SK-N-SH (cell line): ENCODE measurements at regions not wholly inside any gene's neighbourhood (a gene's known extent, or its start where the extent isn't known, plus 50 kb on each side); places are given as distances from the start of the nearest gene placed in this dataset.

ENCODE experiments used
- CTCF ChIA-PET: fragments of 300-600, 350-600 bp; formaldehyde crosslinking; extraction: SDS; loops from one replicate; lab custom pipeline; 2021; lab: Yijun Ruan, JAX
- POLR2A ChIA-PET: fragments of 350-600 bp; sonication (Branson Sonifier 250); formaldehyde crosslinking; extraction: SDS; loops from one replicate; lab custom pipeline; 2020; ENCODE audit warnings: antibody characterized with exemption, inconsistent platforms; lab: Yijun Ruan, JAX
- DNase-seq: peaks from one replicate; pipeline ENCODE4 v3.0.0; 2012
- H2AFZ ChIP-seq: fragments of 200-600 bp; sonication (generic); 2 replicates; pipeline ENCODE4 v1.8.1; 2016; ENCODE audit warnings: antibody characterized with exemption, mild to moderate bottlenecking, low read depth
- H3F3A ChIP-seq: fragments of 200-600 bp; sonication (generic); replicated peaks from 2 replicates; pipeline ENCODE3; 2016; ENCODE audit warnings: antibody characterized with exemption, mild to moderate bottlenecking; ENCODE audit not compliant: insufficient read depth
- H3K27ac ChIP-seq, 2 experiments: fragments of 200-500 bp in 1 of 2; fragments of 200-600 bp in 1 of 2; sonication (Bioruptor generic) in 1 of 2; sonication (generic), shearing (Covaris generic) in 1 of 2; 2 replicates each; pipeline versions ENCODE4 v1.5.1 to v1.6.1; 2014 to 2016; ENCODE audit warnings: low read depth in 2 of 2, inconsistent platforms in 1 of 2, low read length in 1 of 2, mild to moderate bottlenecking in 1 of 2, mixed read lengths in 1 of 2
- H3K27me3 ChIP-seq: fragments of 200-600 bp; sonication (generic), shearing (Covaris generic); 2 replicates; pipeline ENCODE4 v1.6.1; 2016; ENCODE audit warnings: mixed run types; ENCODE audit not compliant: insufficient read depth
- H3K36me3 ChIP-seq, 2 experiments: fragments of 200-500 bp in 1 of 2; fragments of 200-600 bp in 1 of 2; sonication (Bioruptor generic) in 1 of 2; sonication (generic) in 1 of 2; replicated peaks in 1 of 2; 2 replicates each; pipeline versions ENCODE3 to v1.5.1; 2014 to 2016; ENCODE audit warnings: low read length in 1 of 2, mild to moderate bottlenecking in 1 of 2; ENCODE audit not compliant: insufficient read depth in 2 of 2, control insufficient read depth in 1 of 2
- H3K4me1 ChIP-seq, 2 experiments: fragments of 200-500 bp in 1 of 2; fragments of 200-600 bp in 1 of 2; sonication (Bioruptor generic) in 1 of 2; sonication (generic), shearing (Covaris generic) in 1 of 2; 2 replicates each; pipeline versions ENCODE4 v1.5.1 to v1.6.1; 2014 to 2016; ENCODE audit warnings: low read depth in 1 of 2, low read length in 1 of 2, mixed run types in 1 of 2; ENCODE audit not compliant: insufficient read depth in 2 of 2, control insufficient read depth in 1 of 2
- H3K4me2 ChIP-seq: fragments of 200-600 bp; sonication (generic), shearing (Covaris generic); 2 replicates; pipeline ENCODE4 v1.6.1; 2017; ENCODE audit warnings: mixed run types
- H3K4me3 ChIP-seq, 2 experiments: fragments of 200-500 bp in 1 of 2; fragments of 200-600 bp in 1 of 2; sonication (Bioruptor generic) in 1 of 2; sonication (generic), shearing (Covaris generic) in 1 of 2; 2 replicates each; pipeline versions ENCODE4 v1.5.1 to v1.8.1; 2014 to 2016; ENCODE audit warnings: low read depth in 2 of 2, inconsistent platforms in 1 of 2, low read length in 1 of 2, mild to moderate bottlenecking in 1 of 2, mixed read lengths in 1 of 2, moderate library complexity in 1 of 2
- H3K79me2 ChIP-seq: fragments of 200-600 bp; sonication (generic); 2 replicates; pipeline ENCODE4 v1.8.1; 2017; ENCODE audit warnings: mild to moderate bottlenecking; ENCODE audit not compliant: insufficient read depth
- H3K9ac ChIP-seq: fragments of 200-600 bp; sonication (generic); 2 replicates; pipeline ENCODE4 v1.6.1; 2017; ENCODE audit warnings: mixed run types
- H3K9me2 ChIP-seq: fragments of 200-600 bp; sonication (generic); 2 replicates; pipeline ENCODE4 v1.6.1; 2017; ENCODE audit warnings: mixed run types
- H3K9me3 ChIP-seq: fragments of 200-600 bp; sonication (generic); 2 replicates; pipeline ENCODE4 v1.6.1; 2017; ENCODE audit warnings: mixed run types, mild to moderate bottlenecking, moderate library complexity
- H4K20me1 ChIP-seq: fragments of 200-600 bp; sonication (generic); 2 replicates; pipeline ENCODE4 v1.6.1; 2017; ENCODE audit warnings: mild to moderate bottlenecking, mixed run types; ENCODE audit not compliant: insufficient read depth
- CHD2 ChIP-seq: fragments of 150-350 bp; IDR thresholded peaks from 2 replicates; pipeline ENCODE4 v1.6.1; 2018; ENCODE audit warnings: low read length; ENCODE audit not compliant: partially characterized antibody
- EP300 ChIP-seq, 2 experiments: IDR thresholded peaks; 2 replicates each; pipeline versions ENCODE4 v1.4.0 to v1.6.1; 2012; ENCODE audit warnings: borderline replicate concordance in 1 of 2, low read depth in 1 of 2, low read length in 1 of 2
- EZH2phosphoT487 ChIP-seq: fragments of 200-600 bp; sonication (generic); IDR thresholded peaks from 2 replicates; pipeline ENCODE4 v1.6.1; 2017; ENCODE audit warnings: low read depth, mixed run types, mild to moderate bottlenecking, antibody characterized with exemption, moderate library complexity, borderline replicate concordance
- FOXJ3 ChIP-seq: sonication (generic); formaldehyde crosslinking; IDR thresholded peaks from 2 replicates; pipeline ENCODE4 v1.5.1; 2020; ENCODE audit warnings: mild to moderate bottlenecking, missing genetic modification reagents
- FOXM1 ChIP-seq: IDR thresholded peaks from 2 replicates; pipeline ENCODE4 v1.4.0; 2012; ENCODE audit warnings: low read depth, mild to moderate bottlenecking
- GABPA ChIP-seq: IDR thresholded peaks from 2 replicates; pipeline ENCODE4 v1.4.0; 2012; ENCODE audit warnings: low read depth, mild to moderate bottlenecking
- JUND ChIP-seq: IDR thresholded peaks from 2 replicates; pipeline ENCODE4 v1.4.0; 2012
- MAX ChIP-seq: IDR thresholded peaks from 2 replicates; pipeline ENCODE4 v1.4.0; 2012; ENCODE audit warnings: low read depth
- MXI1 ChIP-seq: IDR thresholded peaks from 2 replicates; pipeline ENCODE4 v1.6.1; 2012; ENCODE audit warnings: mild to moderate bottlenecking, low read depth, low read length, improper control_type of control experiment
- NRF1 ChIP-seq: IDR thresholded peaks from 2 replicates; pipeline ENCODE4 v1.6.1; 2012; ENCODE audit warnings: low read depth, mild to moderate bottlenecking, low read length
- PBX3 ChIP-seq: IDR thresholded peaks from 2 replicates; pipeline ENCODE4; 2012
- POLR2AphosphoS5 ChIP-seq: IDR thresholded peaks from 2 replicates; pipeline ENCODE4 v1.6.1; 2012; ENCODE audit warnings: low read depth, low read length
- TEAD4 ChIP-seq: IDR thresholded peaks from 2 replicates; pipeline ENCODE4 v1.4.0; 2012; ENCODE audit warnings: mild to moderate bottlenecking, borderline replicate concordance; ENCODE audit not compliant: insufficient read depth
- USF1 ChIP-seq: IDR thresholded peaks from 2 replicates; pipeline ENCODE4 v1.4.0; 2012; ENCODE audit warnings: low read depth, borderline replicate concordance
- ZBTB33 ChIP-seq: IDR thresholded peaks from 2 replicates; pipeline ENCODE4 v1.4.0; 2012; ENCODE audit warnings: low read depth, borderline replicate concordance
- WGBS: methylation state at CpG from one replicate; pipeline ENCODE4 v1.1.6; 2017; ENCODE audit warnings: low lambda C conversion rate; 5-methylcytosine and 5-hydroxymethylcytosine counted together

GRCh38 chr12:84270470-84271140 is 642.0 kb downstream of the SLC6A15 start:
- POLR2A ChIA-PET: no interaction called here
- WGBS: 88% methylated on average over 8 of the region's 8 CpGs
- no peak for TF ChIP-seq MXI1

GRCh38 chr12:84247931-84248330 is 664.7 kb downstream of the SLC6A15 start:
- H3K36me3 ChIP-seq: no peaks in the 10 kb centered on the region
- H3K9me3 ChIP-seq: no peaks in the 10 kb centered on the region
- H3F3A ChIP-seq: peaks cover 4% of the 10 kb centered on the region
- no peak overlapping the region for H3K9ac ChIP-seq
- CTCF ChIA-PET: no interaction called here
- H3K9me2 ChIP-seq: no peaks in the 10 kb centered on the region
- TF ChIP-seq JUND: 0 out of 2 replicates have a peak, but pooled peaks have one; percentile 19
- no peak for TF ChIP-seq ZBTB33
- TF ChIP-seq, all 33 proteins: peak for 1
- Histone ChIP-seq H3K79me2 (no peaks in the 10 kb centered on the region), H2AFZ (no peak overlapping the region), H3K4me2 (no peak overlapping the region), H3K27me3 (no peaks in the 10 kb centered on the region), H4K20me1 (no peaks in the 10 kb centered on the region), H3K4me1 (no peaks in the 10 kb centered on the region), H3K27ac (no peak overlapping the region), H3K4me3 (no peak overlapping the region)
- no peak for DNase-seq
- WGBS: 73% methylated on average over 2 of the region's 2 CpGs
- POLR2A ChIA-PET: no interaction called here

More at GRCh38 chr12:84270470-84271140, 642.0 kb downstream of the SLC6A15 start:
- no peak overlapping the region for H2AFZ ChIP-seq
- no peak for DNase-seq
- CTCF ChIA-PET: no interaction called here
- no peaks in the 10 kb centered on the region; a peak in 1 of 4 replicates for H3K4me1 ChIP-seq
- H3K27ac ChIP-seq: no peak overlapping the region
- no peaks in the 10 kb centered on the region for H4K20me1 ChIP-seq
- no peaks in the 10 kb centered on the region for H3K9me3 ChIP-seq
- H3K9ac ChIP-seq: no peak overlapping the region
- no peak overlapping the region for H3K4me2 ChIP-seq
- no peak overlapping the region for H3K4me3 ChIP-seq
- H3F3A ChIP-seq: no peaks in the 10 kb centered on the region
- no peaks in the 10 kb centered on the region for H3K9me2 ChIP-seq
- no peaks in the 10 kb centered on the region for H3K27me3 ChIP-seq
- H3K79me2 ChIP-seq: no peaks in the 10 kb centered on the region
- no peaks in the 10 kb centered on the region for H3K36me3 ChIP-seq

GRCh38 chr12:84243686-84244085 is 668.9 kb downstream of the SLC6A15 start:
- no peak for DNase-seq
- H3K4me1 ChIP-seq: no peaks in the 10 kb centered on the region; a peak in 1 of 4 replicates
- WGBS: 82% methylated on average over 4 of the region's 4 CpGs
- H2AFZ ChIP-seq: no peak overlapping the region
- ChIA-PET CTCF (no interaction called here), POLR2A (no interaction called here)
- H3K4me3 ChIP-seq: no peak overlapping the region
- no peak overlapping the region for H3K27ac ChIP-seq
- H4K20me1 ChIP-seq: no peaks in the 10 kb centered on the region
- H3K27me3 ChIP-seq: no peaks in the 10 kb centered on the region
- H3K9me2 ChIP-seq: no peaks in the 10 kb centered on the region
- H3K36me3 ChIP-seq: no peaks in the 10 kb centered on the region
- no peaks in the 10 kb centered on the region for H3F3A ChIP-seq
- no peaks in the 10 kb centered on the region for H3K79me2 ChIP-seq
- peaks cover 7% of the 10 kb centered on the region; the same call in 1 of the 2 replicates for H3K9me3 ChIP-seq
- H3K4me2 ChIP-seq: no peak overlapping the region
- no peak overlapping the region for H3K9ac ChIP-seq
- no peak for TF ChIP-seq NRF1
- no peak for TF ChIP-seq ZBTB33
- no peak for TF ChIP-seq POLR2AphosphoS5
- TF ChIP-seq MXI1: no peak
- no peak for TF ChIP-seq FOXJ3
- no peak for TF ChIP-seq EZH2phosphoT487
- TF ChIP-seq TEAD4: no peak
- TF ChIP-seq JUND: no peak
- TF ChIP-seq EP300 (IDR thresholded peaks at IDR 0.05; ENCODE audit: borderline replicate concordance in 1 of 2, low read depth in 1 of 2, low read length in 1 of 2): no peak
- TF ChIP-seq USF1: no peak
- no peak for TF ChIP-seq GABPA
- no peak for TF ChIP-seq PBX3
- no peak for TF ChIP-seq MAX
- TF ChIP-seq CHD2: no peak
- no peak for TF ChIP-seq FOXM1
